Activated CD4-positive, alpha-beta T cell treated with anti-CD3 and anti-CD28 coated beads for 48 hours (primary cell): ENCODE measurements at regions not wholly inside any gene's neighbourhood (a gene's known extent, or its start where the extent isn't known, plus 50 kb on each side); places are given as distances from the start of the nearest gene placed in this dataset.
"Not testable (repeated sequence)": the region's sequence is repeated elsewhere in the genome, so short reads cannot be mapped to it uniquely, and the experiment has no call there.

Experiments
- DNase-seq: peaks from one replicate; pipeline ENCODE4 v3.0.0-alpha.2; 2020

- no peak for DNase-seq
Measured at GRCh38 chr20:2203436-2203835, 92.4 kb upstream of the TGM3 start.

- no peak for DNase-seq
Measured at GRCh38 chr20:2204021-2204420, 91.8 kb upstream of the TGM3 start.

- peak; percentile 78 for DNase-seq
Measured at GRCh38 chr20:2206957-2207769, 88.6 kb upstream of the TGM3 start.

GRCh38 chr20:2207770-2208097 lies 88.1 kb upstream of the TGM3 start:
- no peak for DNase-seq

- no peak for DNase-seq
Measured at GRCh38 chr20:2208897-2209296, 86.9 kb upstream of the TGM3 start.

GRCh38 chr20:2210646-2211552 lies 84.9 kb upstream of the TGM3 start:
- DNase-seq: no peak

GRCh38 chr20:2212456-2213015 lies 83.3 kb upstream of the TGM3 start:
- DNase-seq: no peak

- no peak for DNase-seq
Measured at GRCh38 chr20:2213401-2213800, 82.4 kb upstream of the TGM3 start.

- peak; percentile 44 for DNase-seq
Measured at GRCh38 chr20:2217857-2218539, 77.8 kb upstream of the TGM3 start.

- DNase-seq: no peak
Measured at GRCh38 chr20:2219481-2220006, 76.3 kb upstream of the TGM3 start.

- DNase-seq: no peak
Measured at GRCh38 chr20:2220298-2220697, 75.5 kb upstream of the TGM3 start.

GRCh38 chr20:2221921-2222320 lies 73.9 kb upstream of the TGM3 start:
- DNase-seq: no peak

GRCh38 chr20:2223558-2224367 lies 72.0 kb upstream of the TGM3 start:
- no peak for DNase-seq

GRCh38 chr20:2224368-2224639 lies 71.5 kb upstream of the TGM3 start:
- DNase-seq: no peak

- not testable (repeated sequence) for DNase-seq
Measured at GRCh38 chr20:2227285-2227684, 68.5 kb upstream of the TGM3 start.

GRCh38 chr20:2227861-2228260 lies 67.9 kb upstream of the TGM3 start:
- no peak for DNase-seq

GRCh38 chr20:2228926-2229325 lies 66.9 kb upstream of the TGM3 start:
- no peak for DNase-seq

GRCh38 chr20:2230726-2231488 lies 64.9 kb upstream of the TGM3 start:
- no peak for DNase-seq

GRCh38 chr20:2231701-2232100 lies 64.1 kb upstream of the TGM3 start:
- DNase-seq: no peak

GRCh38 chr20:2234598-2235191 lies 61.1 kb upstream of the TGM3 start:
- DNase-seq: no peak

GRCh38 chr20:2236256-2236655 lies 59.5 kb upstream of the TGM3 start:
- DNase-seq: no peak
